ENCODE measurements at regions not wholly inside any gene's neighbourhood (a gene's known extent, or its start where the extent isn't known, plus 50 kb on each side); places are given as distances from the start of the nearest gene placed in this dataset.

GRCh38 chr1:212519131-212519530 lies 86.4 kb downstream of the NENF start:
- TF ChIP-seq, protein P1, sequence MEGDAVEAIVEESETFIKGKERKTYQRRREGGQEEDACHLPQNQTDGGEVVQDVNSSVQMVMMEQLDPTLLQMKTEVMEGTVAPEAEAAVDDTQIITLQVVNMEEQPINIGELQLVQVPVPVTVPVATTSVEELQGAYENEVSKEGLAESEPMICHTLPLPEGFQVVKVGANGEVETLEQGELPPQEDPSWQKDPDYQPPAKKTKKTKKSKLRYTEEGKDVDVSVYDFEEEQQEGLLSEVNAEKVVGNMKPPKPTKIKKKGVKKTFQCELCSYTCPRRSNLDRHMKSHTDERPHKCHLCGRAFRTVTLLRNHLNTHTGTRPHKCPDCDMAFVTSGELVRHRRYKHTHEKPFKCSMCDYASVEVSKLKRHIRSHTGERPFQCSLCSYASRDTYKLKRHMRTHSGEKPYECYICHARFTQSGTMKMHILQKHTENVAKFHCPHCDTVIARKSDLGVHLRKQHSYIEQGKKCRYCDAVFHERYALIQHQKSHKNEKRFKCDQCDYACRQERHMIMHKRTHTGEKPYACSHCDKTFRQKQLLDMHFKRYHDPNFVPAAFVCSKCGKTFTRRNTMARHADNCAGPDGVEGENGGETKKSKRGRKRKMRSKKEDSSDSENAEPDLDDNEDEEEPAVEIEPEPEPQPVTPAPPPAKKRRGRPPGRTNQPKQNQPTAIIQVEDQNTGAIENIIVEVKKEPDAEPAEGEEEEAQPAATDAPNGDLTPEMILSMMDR (IDR thresholded peaks at IDR 0.05; ENCODE audit: insufficient read depth, low read length, poor library complexity, severe bottlenecking): no peak
- no peak for TF ChIP-seq EZH2phosphoT487 (conservative IDR thresholded peaks at IDR 0.05; ENCODE audit: low read length)

All from SU-DHL-6 (cell line).